HCT116 (cell line): ENCODE measurements at regions not wholly inside any gene's neighbourhood (a gene's known extent, or its start where the extent isn't known, plus 50 kb on each side); places are given as distances from the start of the nearest gene placed in this dataset.

Source experiments
- ATAC-seq: fragments of 200-7000 bp; cut with Tn5 transposase; 2 replicates; pipeline ENCODE4 v1.9.1; 2020; ENCODE audit warnings: mild to moderate bottlenecking, moderate library complexity
- BruUV-seq: library from RNA; stranded (reverse); fragments of 400-500 nt; replicated peaks from 2 replicates; lab custom pipeline; 2021; lab: Mats Ljungman, UMichigan
- CTCF ChIA-PET: fragments of 300-600 bp; sonication (Branson Sonifier 250); formaldehyde crosslinking; loops from one replicate; lab custom pipeline; 2021; ENCODE audit warnings: antibody characterized with exemption; lab: Charles Lee
- POLR2A ChIA-PET: fragments of 300-600, 350-600 bp; sonication (Branson Sonifier 250); formaldehyde crosslinking; loops from one replicate; lab custom pipeline; 2021; ENCODE audit warnings: antibody characterized with exemption; lab: Charles Lee
- RAD21 ChIA-PET, 2 experiments: fragments of 300-600 bp; sonication (Branson Sonifier 250); formaldehyde crosslinking; loops; one replicate each; lab custom pipeline; 2023; ENCODE audit warnings: low total read pairs in 2 of 2; ENCODE audit not compliant: uncharacterized antibody in 2 of 2, unreplicated experiment in 2 of 2, low non-redundant PET in 1 of 2; lab: Charles Lee
- DNase-seq: peaks from one replicate; pipeline ENCODE4 v3.0.0-alpha.2; 2010; ENCODE audit warnings: low read depth, low spot score
- H2AFZ ChIP-seq: fragments of 200-600 bp; shearing (Covaris generic), sonication (generic); 2 replicates; pipeline ENCODE4 v1.6.1; 2017; ENCODE audit warnings: low read depth, mixed run types, mixed read lengths, antibody characterized with exemption, low read length; ENCODE audit not compliant: poor library complexity, severe bottlenecking
- H3K27ac ChIP-seq: 2 replicates; pipeline ENCODE4 v1.5.1; 2012; ENCODE audit warnings: low read depth, low read length
- H3K27me3 ChIP-seq: fragments of 200-600 bp; sonication (generic); 2 replicates; pipeline ENCODE4 v1.6.1; 2016; ENCODE audit warnings: mixed run types, low read length, mixed read lengths; ENCODE audit not compliant: insufficient read depth
- H3K36me3 ChIP-seq, 2 experiments: fragments of 200-500 bp in 1 of 2; fragments of 200-600 bp in 1 of 2; sonication (Bioruptor generic) in 1 of 2; sonication (generic) in 1 of 2; 2 replicates each; pipeline versions ENCODE4 v1.5.1 to v1.6.1; 2014 to 2016; ENCODE audit warnings: low read length in 2 of 2, inconsistent platforms in 1 of 2, mixed read lengths in 1 of 2, mixed run types in 1 of 2; ENCODE audit not compliant: insufficient read depth in 2 of 2, control insufficient read depth in 1 of 2
- H3K4me1 ChIP-seq, 2 experiments: fragments of 200-600 bp in 1 of 2; sonication (generic) in 1 of 2; 2 replicates each; pipeline versions ENCODE4 v1.5.1 to v1.6.1; 2012 to 2017; ENCODE audit warnings: low read length in 2 of 2, inconsistent platforms in 1 of 2, mild to moderate bottlenecking in 1 of 2, mixed read lengths in 1 of 2, mixed run types in 1 of 2, moderate library complexity in 1 of 2; ENCODE audit not compliant: insufficient read depth in 2 of 2, control insufficient read depth in 1 of 2
- H3K4me2 ChIP-seq: fragments of 200-600 bp; sonication (generic); 2 replicates; pipeline ENCODE4 v1.6.1; 2017; ENCODE audit warnings: mixed run types, low read length, mixed read lengths
- H3K4me3 ChIP-seq, 2 experiments: fragments of 200-600 bp in 1 of 2; sonication (generic) in 1 of 2; replicated peaks in 1 of 2; 2 replicates each; pipeline ENCODE4 v1.5.1; 2011 to 2016; ENCODE audit warnings: low read length in 2 of 2, control low read depth in 1 of 2, low read depth in 1 of 2, mild to moderate bottlenecking in 1 of 2, mixed read lengths in 1 of 2, mixed run types in 1 of 2
- H3K79me2 ChIP-seq: fragments of 200-600 bp; sonication (generic); 2 replicates; pipeline ENCODE4 v1.6.1; 2017; ENCODE audit warnings: mild to moderate bottlenecking, mixed run types, low read length, moderate library complexity, mixed read lengths; ENCODE audit not compliant: insufficient read depth
- H3K9ac ChIP-seq: fragments of 200-600 bp; sonication (generic); 2 replicates; pipeline ENCODE4 v1.6.1; 2016; ENCODE audit warnings: low read length, mixed read lengths
- H3K9me2 ChIP-seq: fragments of 200-600 bp; sonication (generic), shearing (Covaris generic); 2 replicates; pipeline ENCODE4 v1.6.1; 2017; ENCODE audit warnings: mixed run types, mild to moderate bottlenecking, moderate library complexity; ENCODE audit not compliant: insufficient read depth
- H3K9me3 ChIP-seq, 2 experiments: fragments of 200-500 bp in 1 of 2; fragments of 200-600 bp in 1 of 2; sonication (Bioruptor generic) in 1 of 2; sonication (generic) in 1 of 2; 2 replicates each; pipeline ENCODE4 v1.6.1; 2014 to 2017; ENCODE audit warnings: low read length in 2 of 2, mixed read lengths in 2 of 2, inconsistent platforms in 1 of 2, low read depth in 1 of 2, mild to moderate bottlenecking in 1 of 2, mixed run types in 1 of 2, moderate library complexity in 1 of 2; ENCODE audit not compliant: control insufficient read depth in 1 of 2, insufficient read depth in 1 of 2
- H4K20me1 ChIP-seq: fragments of 200-600 bp; sonication (generic), shearing (Covaris generic); 2 replicates; pipeline ENCODE4 v1.6.1; 2017; ENCODE audit warnings: mixed run types, mild to moderate bottlenecking, moderate library complexity; ENCODE audit not compliant: insufficient read depth
- EZH2 ChIP-seq: fragments of 200-600 bp; sonication (generic); IDR thresholded peaks from 2 replicates; pipeline ENCODE4 v1.6.1; 2017; ENCODE audit warnings: antibody characterized with exemption, mixed run types
- EZH2phosphoT487 ChIP-seq: fragments of 200-600 bp; IDR thresholded peaks from 2 replicates; pipeline ENCODE4 v1.6.1; 2018; ENCODE audit warnings: antibody characterized with exemption, borderline replicate concordance
- POLR2A ChIP-seq: IDR thresholded peaks from 2 replicates; pipeline ENCODE4 v1.7.0; 2011; ENCODE audit warnings: borderline replicate concordance; ENCODE audit not compliant: insufficient read depth, insufficient read length; ENCODE audit errors: extremely low read depth
- POLR2AphosphoS5 ChIP-seq: IDR thresholded peaks from 2 replicates; pipeline ENCODE4 v1.6.1; 2011; ENCODE audit warnings: mild to moderate bottlenecking, low read depth, low read length, moderate library complexity
- SP1 ChIP-seq: IDR thresholded peaks from 2 replicates; pipeline ENCODE4 v1.6.1; 2012; ENCODE audit warnings: low read depth
- SRF ChIP-seq: IDR thresholded peaks from 2 replicates; pipeline ENCODE4 v1.6.1; 2012; ENCODE audit warnings: low read depth
- YY1 ChIP-seq: IDR thresholded peaks from 2 replicates; pipeline ENCODE4 v1.6.1; 2011; ENCODE audit warnings: low read length, low read depth, moderate library complexity, mild to moderate bottlenecking; ENCODE audit not compliant: insufficient replicate concordance; ENCODE audit errors: extremely low read depth
- ZBTB33 ChIP-seq: IDR thresholded peaks from 2 replicates; pipeline ENCODE4 v1.6.1; 2011; ENCODE audit warnings: mild to moderate bottlenecking, low read length, moderate library complexity; ENCODE audit not compliant: insufficient replicate concordance; ENCODE audit errors: extremely low read depth
- ZFX ChIP-seq: fragments of 450-650 bp; IDR thresholded peaks from 2 replicates; pipeline ENCODE4 v1.6.1; 2017
- ZNF274 ChIP-seq: fragments of 200-500 bp; sonication (Bioruptor generic); IDR thresholded peaks from 2 replicates; pipeline ENCODE4 v1.6.1; 2014; ENCODE audit warnings: mild to moderate bottlenecking, low read depth, low read length, inconsistent platforms
- intact Hi-C: fragments of 100-400 bp; cut with micrococcal nuclease; formaldehyde crosslinking; loops from 2 replicates; pipeline ENCODE4 v1.10.0; 2022
- TF ChIP-seq, protein P1 (sequence below), 3 experiments: fragments of 200-600 bp in 1 of 3; sonication (generic) in 1 of 3; IDR thresholded peaks in 2 of 3; conservative IDR thresholded peaks in 1 of 3; 2 replicates each; pipeline ENCODE4 v1.5.1; 2012 to 2017; ENCODE audit warnings: low read depth in 2 of 3, low read length in 2 of 3, antibody characterized with exemption in 1 of 3, borderline replicate concordance in 1 of 3, control low read depth in 1 of 3, mild to moderate bottlenecking in 1 of 3, mixed read lengths in 1 of 3, mixed run types in 1 of 3, moderate library complexity in 1 of 3; ENCODE audit not compliant: insufficient read depth in 1 of 3
- TF ChIP-seq, protein P2 (sequence below): IDR thresholded peaks from 2 replicates; pipeline ENCODE4 v1.6.1; 2012
- TF ChIP-seq, protein P3 (sequence below): IDR thresholded peaks from 2 replicates; pipeline ENCODE4 v1.6.1; 2012

- no peaks in the 10 kb centered on the region for H3K36me3 ChIP-seq
- ATAC-seq, result no peak
- no peaks in the 10 kb centered on the region for H3K4me1 ChIP-seq
- no peak overlapping the region for H2AFZ ChIP-seq
- ChIA-PET RAD21 (no interaction called here), CTCF (no interaction called here), POLR2A (no interaction called here)
- BruUV-seq, result no TSS peak
- H3K9me2 ChIP-seq, result no peaks in the 10 kb centered on the region
- no peaks in the 10 kb centered on the region for H3K79me2 ChIP-seq
- no peaks in the 10 kb centered on the region; a peak in 1 of 4 replicates for H3K9me3 ChIP-seq
- H3K27me3 ChIP-seq, result no peaks in the 10 kb centered on the region
- H3K4me3 ChIP-seq, result no peak overlapping the region
- H3K9ac ChIP-seq, result no peak overlapping the region
- TF ChIP-seq, protein P1, sequence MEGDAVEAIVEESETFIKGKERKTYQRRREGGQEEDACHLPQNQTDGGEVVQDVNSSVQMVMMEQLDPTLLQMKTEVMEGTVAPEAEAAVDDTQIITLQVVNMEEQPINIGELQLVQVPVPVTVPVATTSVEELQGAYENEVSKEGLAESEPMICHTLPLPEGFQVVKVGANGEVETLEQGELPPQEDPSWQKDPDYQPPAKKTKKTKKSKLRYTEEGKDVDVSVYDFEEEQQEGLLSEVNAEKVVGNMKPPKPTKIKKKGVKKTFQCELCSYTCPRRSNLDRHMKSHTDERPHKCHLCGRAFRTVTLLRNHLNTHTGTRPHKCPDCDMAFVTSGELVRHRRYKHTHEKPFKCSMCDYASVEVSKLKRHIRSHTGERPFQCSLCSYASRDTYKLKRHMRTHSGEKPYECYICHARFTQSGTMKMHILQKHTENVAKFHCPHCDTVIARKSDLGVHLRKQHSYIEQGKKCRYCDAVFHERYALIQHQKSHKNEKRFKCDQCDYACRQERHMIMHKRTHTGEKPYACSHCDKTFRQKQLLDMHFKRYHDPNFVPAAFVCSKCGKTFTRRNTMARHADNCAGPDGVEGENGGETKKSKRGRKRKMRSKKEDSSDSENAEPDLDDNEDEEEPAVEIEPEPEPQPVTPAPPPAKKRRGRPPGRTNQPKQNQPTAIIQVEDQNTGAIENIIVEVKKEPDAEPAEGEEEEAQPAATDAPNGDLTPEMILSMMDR (IDR thresholded peaks at IDR 0.05 in 2 of 3, conservative IDR thresholded peaks at IDR 0.05 in 1 of 3; ENCODE audit: borderline replicate concordance in 1 of 3, insufficient read depth in 1 of 3, low read depth in 2 of 3, low read length in 2 of 3), result no peak
- TF ChIP-seq ZNF274, result no peak
- TF ChIP-seq POLR2A, result no peak
- TF ChIP-seq SRF, result no peak
- no peak for TF ChIP-seq EZH2
- TF ChIP-seq, protein P2, sequence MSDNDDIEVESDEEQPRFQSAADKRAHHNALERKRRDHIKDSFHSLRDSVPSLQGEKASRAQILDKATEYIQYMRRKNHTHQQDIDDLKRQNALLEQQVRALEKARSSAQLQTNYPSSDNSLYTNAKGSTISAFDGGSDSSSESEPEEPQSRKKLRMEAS, result no peak
- no peak for TF ChIP-seq ZFX
- no peak for TF ChIP-seq SP1
- no peak for TF ChIP-seq YY1
- TF ChIP-seq, protein P3, sequence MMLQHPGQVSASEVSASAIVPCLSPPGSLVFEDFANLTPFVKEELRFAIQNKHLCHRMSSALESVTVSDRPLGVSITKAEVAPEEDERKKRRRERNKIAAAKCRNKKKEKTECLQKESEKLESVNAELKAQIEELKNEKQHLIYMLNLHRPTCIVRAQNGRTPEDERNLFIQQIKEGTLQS, result no peak
- TF ChIP-seq POLR2AphosphoS5, result no peak
- TF ChIP-seq ZBTB33, result no peak
- TF ChIP-seq EZH2phosphoT487, result no peak
- H4K20me1 ChIP-seq, result no peaks in the 10 kb centered on the region
- no peak overlapping the region for H3K4me2 ChIP-seq
- intact Hi-C loops, result no loop called here
- H3K27ac ChIP-seq, result no peak overlapping the region
- no peak for DNase-seq
Observed at GRCh38 chr11:96785073-96785472, 395.3 kb downstream of the JRKL start.
